Loucy (cell line): ENCODE measurements at regions not wholly inside any gene's neighbourhood (a gene's known extent, or its start where the extent isn't known, plus 50 kb on each side); places are given as distances from the start of the nearest gene placed in this dataset.

Source experiments
- CTCF ChIP-seq: fragments of 200-600 bp; sonication (generic); conservative IDR thresholded peaks from 2 replicates; pipeline ENCODE4 v1.5.1; 2014; ENCODE audit warnings: mild to moderate bottlenecking, antibody characterized with exemption, low read length
- EZH2phosphoT487 ChIP-seq: fragments of 200-600 bp; IDR thresholded peaks from 2 replicates; pipeline ENCODE4 v1.6.1; 2018; ENCODE audit warnings: antibody characterized with exemption, mild to moderate bottlenecking, moderate library complexity, borderline replicate concordance

- TF ChIP-seq CTCF, result no peak
- no peak for TF ChIP-seq EZH2phosphoT487
Observed at GRCh38 chr6:146962329-146962728, 241.9 kb upstream of the STXBP5 start.
